Prostate gland (tissue), 2 donors: ENCODE measurements at regions not wholly inside any gene's neighbourhood (a gene's known extent, or its start where the extent isn't known, plus 50 kb on each side); places are given as distances from the start of the nearest gene placed in this dataset.
"Not testable (repeated sequence)": the region's sequence is repeated elsewhere in the genome, so short reads cannot be mapped to it uniquely, and the experiment has no call there.

Source experiments
- POLR2AphosphoS5 ChIP-seq: sonication (generic); formaldehyde crosslinking; IDR thresholded peaks from one replicate; pipeline ENCODE4 v1.6.1; 2017; ENCODE audit warnings: antibody characterized with exemption
- TF ChIP-seq, protein P1 (sequence below), 4 experiments: fragments of 200-600 bp in 2 of 4; fragments of 450-650 bp in 2 of 4; sonication (generic) in 2 of 4; IDR thresholded peaks; 1 replicate in 3 of 4; 2 replicates in 1 of 4; pipeline ENCODE4 v1.5.1; 2016 to 2019; ENCODE audit warnings: antibody characterized with exemption in 4 of 4, mild to moderate bottlenecking in 2 of 4, moderate library complexity in 2 of 4

DNA sequence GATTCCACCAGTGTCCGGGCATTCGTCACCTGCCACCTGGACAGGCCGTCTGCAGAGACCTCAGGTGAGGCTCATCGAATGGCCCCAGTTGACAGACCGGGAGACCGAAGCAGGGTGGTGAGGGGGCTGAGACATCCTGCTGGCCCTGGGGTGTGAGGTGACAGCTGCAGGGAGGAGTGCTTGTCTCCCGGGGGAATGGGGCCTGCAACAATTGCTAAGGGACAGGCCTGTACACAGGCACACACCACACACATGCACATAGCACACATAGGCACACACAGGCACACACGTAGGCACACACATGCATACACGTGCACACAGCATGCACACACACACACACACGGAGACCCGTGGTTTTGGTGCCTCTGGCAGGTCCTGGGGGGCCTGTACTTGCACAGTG lies 4363.9 kb upstream of the TPTE start:
- not testable (repeated sequence) for TF ChIP-seq POLR2AphosphoS5
- TF ChIP-seq, protein P1, sequence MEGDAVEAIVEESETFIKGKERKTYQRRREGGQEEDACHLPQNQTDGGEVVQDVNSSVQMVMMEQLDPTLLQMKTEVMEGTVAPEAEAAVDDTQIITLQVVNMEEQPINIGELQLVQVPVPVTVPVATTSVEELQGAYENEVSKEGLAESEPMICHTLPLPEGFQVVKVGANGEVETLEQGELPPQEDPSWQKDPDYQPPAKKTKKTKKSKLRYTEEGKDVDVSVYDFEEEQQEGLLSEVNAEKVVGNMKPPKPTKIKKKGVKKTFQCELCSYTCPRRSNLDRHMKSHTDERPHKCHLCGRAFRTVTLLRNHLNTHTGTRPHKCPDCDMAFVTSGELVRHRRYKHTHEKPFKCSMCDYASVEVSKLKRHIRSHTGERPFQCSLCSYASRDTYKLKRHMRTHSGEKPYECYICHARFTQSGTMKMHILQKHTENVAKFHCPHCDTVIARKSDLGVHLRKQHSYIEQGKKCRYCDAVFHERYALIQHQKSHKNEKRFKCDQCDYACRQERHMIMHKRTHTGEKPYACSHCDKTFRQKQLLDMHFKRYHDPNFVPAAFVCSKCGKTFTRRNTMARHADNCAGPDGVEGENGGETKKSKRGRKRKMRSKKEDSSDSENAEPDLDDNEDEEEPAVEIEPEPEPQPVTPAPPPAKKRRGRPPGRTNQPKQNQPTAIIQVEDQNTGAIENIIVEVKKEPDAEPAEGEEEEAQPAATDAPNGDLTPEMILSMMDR (IDR thresholded peaks at IDR 0.05), result not testable (repeated sequence)
